GM20000 (cell line): ENCODE measurements at regions not wholly inside any gene's neighbourhood (a gene's known extent, or its start where the extent isn't known, plus 50 kb on each side); places are given as distances from the start of the nearest gene placed in this dataset.

Experiments
- DNase-seq: peaks from one replicate; pipeline ENCODE4 v3.0.0; 2012; ENCODE audit warnings: low spot score
- TF ChIP-seq, protein P1 (sequence below): IDR thresholded peaks from 2 replicates; pipeline ENCODE4 v1.5.1; 2012; ENCODE audit warnings: mild to moderate bottlenecking, control low read depth; ENCODE audit errors: extremely low read depth, missing control alignments

DNA sequence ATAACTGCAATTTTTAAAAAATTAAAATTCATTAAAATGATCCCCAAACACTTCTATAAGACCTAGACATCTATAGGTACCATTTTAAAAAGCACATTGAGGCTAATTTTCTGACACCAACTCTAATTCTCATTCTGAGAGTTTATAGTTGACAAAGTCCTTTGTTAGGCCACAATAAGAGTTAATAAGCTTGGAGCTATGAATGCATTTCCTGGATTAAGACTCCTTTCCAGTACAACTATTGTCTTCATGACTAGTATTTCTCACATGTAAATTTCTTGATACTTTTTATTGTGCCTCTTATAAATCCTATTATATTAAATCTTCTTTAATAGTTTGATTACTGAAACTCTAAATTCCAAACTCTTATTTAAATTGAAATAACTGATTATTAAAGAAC lies 340.8 kb downstream of the KLF12 start:
- TF ChIP-seq, protein P1, sequence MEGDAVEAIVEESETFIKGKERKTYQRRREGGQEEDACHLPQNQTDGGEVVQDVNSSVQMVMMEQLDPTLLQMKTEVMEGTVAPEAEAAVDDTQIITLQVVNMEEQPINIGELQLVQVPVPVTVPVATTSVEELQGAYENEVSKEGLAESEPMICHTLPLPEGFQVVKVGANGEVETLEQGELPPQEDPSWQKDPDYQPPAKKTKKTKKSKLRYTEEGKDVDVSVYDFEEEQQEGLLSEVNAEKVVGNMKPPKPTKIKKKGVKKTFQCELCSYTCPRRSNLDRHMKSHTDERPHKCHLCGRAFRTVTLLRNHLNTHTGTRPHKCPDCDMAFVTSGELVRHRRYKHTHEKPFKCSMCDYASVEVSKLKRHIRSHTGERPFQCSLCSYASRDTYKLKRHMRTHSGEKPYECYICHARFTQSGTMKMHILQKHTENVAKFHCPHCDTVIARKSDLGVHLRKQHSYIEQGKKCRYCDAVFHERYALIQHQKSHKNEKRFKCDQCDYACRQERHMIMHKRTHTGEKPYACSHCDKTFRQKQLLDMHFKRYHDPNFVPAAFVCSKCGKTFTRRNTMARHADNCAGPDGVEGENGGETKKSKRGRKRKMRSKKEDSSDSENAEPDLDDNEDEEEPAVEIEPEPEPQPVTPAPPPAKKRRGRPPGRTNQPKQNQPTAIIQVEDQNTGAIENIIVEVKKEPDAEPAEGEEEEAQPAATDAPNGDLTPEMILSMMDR: no peak
- DNase-seq: no peak

DNA sequence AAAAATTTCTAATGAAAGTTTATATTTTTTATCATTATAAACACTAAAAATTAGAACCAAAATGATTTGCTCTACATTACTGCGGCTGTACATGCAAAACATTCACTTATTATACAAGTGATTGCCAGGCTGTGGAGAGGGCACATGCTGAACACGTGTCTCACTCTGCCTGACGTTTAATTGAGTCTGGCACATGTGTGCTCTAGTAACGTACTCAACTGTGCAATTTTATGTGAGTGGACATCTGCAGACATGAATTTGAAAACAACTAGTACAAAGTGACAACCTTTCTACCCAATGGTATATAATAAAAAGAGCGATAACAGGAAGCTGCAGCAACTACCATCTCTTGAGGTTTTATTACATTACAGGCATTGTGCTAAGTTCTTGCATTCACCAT lies 341.4 kb downstream of the KLF12 start:
- no peak for DNase-seq
- TF ChIP-seq, protein P1: no peak

DNA sequence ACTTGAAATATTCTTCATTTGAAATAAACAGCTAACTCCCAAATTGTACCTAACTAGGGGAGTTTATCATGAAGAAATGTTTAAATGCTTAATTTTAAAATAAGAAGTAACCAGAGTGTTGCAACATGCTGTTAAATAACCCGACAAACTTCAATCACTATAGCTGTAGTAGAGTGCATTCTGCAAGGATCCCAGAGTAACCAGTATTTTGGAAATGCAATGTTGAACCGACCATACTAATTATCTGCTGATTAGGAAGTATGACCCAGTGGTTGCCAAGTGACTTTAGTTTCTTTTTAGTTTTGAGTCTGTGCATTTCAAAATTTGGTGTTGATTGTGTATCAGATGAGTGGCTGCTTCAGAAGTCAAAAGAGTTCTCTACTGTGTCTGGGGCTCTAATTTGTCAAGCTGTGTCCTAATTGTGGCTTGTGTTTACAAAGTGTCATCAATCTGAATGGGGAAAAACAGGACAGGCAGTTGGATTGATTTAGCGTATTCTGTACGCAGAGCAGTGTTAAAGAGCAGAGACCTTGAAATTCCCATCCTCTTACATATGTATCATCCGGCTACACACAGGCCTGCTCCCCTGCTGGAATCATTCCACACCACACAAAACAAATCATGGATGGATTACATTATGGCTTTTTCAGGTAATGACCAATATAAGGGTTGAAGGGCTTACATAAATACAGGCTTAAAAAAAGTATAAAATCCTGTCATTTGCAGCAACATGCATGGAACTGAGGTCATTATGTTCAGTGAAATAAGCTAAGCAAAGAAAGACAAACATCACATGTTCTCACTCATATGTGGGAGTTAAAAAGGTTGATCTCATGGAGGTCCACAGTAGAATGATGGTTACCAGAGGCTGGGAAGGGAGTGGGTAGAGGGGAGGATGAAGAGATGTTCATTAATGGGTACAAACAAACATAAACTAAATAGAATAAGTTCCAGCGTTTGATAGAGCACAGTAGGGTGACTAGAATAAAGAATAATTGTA lies 351.5 kb downstream of the KLF12 start:
- DNase-seq: no peak
- TF ChIP-seq, protein P1: no peak

DNA sequence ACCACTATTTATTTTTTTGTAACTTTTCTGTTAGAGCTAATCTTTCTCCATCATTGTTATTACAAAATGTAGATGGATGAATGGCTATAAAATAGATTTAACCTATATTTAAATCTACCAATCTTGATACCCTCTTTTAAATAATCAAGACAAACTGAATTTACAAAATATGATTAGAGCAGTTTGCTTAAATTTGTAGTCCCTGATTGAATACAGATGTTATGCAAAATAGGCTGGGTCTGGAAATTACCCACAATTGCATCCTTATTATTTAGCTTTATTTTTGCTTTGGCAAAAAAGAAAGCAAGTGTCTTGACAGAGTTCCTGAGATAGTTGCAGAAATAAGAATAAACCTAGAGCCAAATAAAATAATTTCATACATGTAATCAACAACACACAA lies 352.8 kb downstream of the KLF12 start:
- TF ChIP-seq, protein P1: no peak
- DNase-seq: no peak

DNA sequence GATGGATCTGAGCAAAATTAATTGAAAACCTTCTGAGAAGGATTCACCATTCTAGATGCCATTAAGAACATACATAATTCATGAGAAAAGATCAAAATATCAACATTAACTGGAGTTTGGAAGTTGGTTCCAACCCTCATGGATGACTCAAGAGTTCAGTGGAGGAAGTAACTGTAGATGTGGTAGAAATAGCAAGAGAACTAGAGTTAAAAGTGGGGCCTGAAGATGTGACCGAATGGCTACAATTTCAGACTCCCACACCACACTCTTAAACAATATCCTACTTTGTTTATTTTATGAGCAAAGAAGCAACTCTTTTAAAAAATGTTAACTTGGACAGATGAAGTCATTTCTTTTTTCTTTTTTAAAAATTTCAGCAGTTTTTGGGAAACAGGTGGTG lies 354.3 kb downstream of the KLF12 start:
- TF ChIP-seq, protein P1: no peak
- DNase-seq: no peak

DNA sequence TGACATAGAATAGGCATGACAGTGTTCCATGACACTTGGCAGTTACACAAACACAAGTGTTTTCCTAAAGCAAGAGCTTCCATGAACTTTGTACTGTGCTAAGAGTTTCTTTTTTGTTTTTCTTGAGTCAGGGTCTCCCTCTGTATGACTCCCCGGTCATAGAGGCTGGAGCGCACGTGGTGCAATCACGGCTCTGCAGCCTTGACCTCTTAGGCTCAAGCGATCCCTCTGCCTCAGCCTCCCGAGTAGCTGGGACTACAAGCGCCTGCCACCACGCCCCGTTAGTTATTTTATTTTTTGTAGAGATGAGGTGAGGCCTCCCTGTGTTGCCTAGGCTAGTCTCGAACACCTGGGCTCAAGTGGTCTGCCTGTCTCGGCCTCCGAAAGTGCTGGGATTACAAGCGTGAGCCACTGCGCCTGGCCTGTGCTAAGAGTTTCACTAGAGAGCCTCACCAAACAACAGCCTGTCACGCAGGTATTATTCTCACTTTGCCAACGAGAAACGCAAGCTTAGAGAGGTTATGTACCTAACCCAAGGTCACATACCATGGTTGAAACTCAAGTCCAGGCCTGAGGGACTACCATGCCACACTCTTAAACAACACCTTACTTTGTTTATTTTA lies 355.9 kb downstream of the KLF12 start:
- DNase-seq: no peak
- TF ChIP-seq, protein P1: no peak

DNA sequence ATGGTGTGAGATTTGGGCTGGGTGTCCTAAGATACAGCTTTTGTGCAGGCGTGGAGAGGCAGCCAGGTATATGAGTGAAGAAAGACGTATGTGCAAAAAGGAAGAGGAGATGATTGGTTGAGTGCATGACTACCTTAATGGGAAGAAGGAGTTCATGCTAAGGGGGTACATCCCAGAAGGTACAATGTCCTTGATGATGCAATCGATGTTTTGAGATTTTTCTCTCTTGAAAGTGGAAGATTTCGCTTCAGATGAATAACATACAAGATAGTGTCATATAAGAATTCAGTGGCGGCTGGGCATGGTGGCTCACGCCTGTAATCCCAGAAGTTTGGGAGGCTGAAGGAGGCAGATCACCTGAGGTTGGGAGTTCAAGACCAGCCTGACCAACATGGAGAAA lies 357.1 kb downstream of the KLF12 start:
- TF ChIP-seq, protein P1: no peak

More for the DNA sequence above, 357.1 kb downstream of the KLF12 start:
- no peak for DNase-seq
